Ammon's horn (tissue), 1 donor: ENCODE measurements at regions not wholly inside any gene's neighbourhood (a gene's known extent, or its start where the extent isn't known, plus 50 kb on each side); places are given as distances from the start of the nearest gene placed in this dataset.

Source experiments
- DNase-seq: peaks from one replicate; pipeline ENCODE4 v3.0.0-alpha.2; 2016; ENCODE audit warnings: low spot score

- DNase-seq, result no peak
Observed at GRCh38 chr3:180543877-180544276, 58.1 kb upstream of the TTC14 start.

- no peak for DNase-seq
Observed at GRCh38 chr3:180546863-180547262, 55.1 kb upstream of the TTC14 start.

- DNase-seq, result no peak
Observed at GRCh38 chr3:180548050-180548449, 53.9 kb upstream of the TTC14 start.
